Loucy (cell line): ENCODE measurements at regions not wholly inside any gene's neighbourhood (a gene's known extent, or its start where the extent isn't known, plus 50 kb on each side); places are given as distances from the start of the nearest gene placed in this dataset.
A peak's percentile ranks its signal among the peaks of the same experiment; 100 is the strongest.

Experiments used
- H2AFZ ChIP-seq: fragments of 200-600 bp; sonication (generic); 2 replicates; pipeline ENCODE4 v1.6.0; 2016; ENCODE audit warnings: antibody characterized with exemption, mild to moderate bottlenecking, low read length, moderate library complexity
- H3F3A ChIP-seq: fragments of 200-600 bp; 2 replicates; pipeline ENCODE4 v1.6.0; 2016; ENCODE audit warnings: antibody characterized with exemption, low read depth, mild to moderate bottlenecking
- H3K27me3 ChIP-seq: fragments of 200-600 bp; sonication (generic); 2 replicates; pipeline ENCODE4 v1.6.1; 2014; ENCODE audit warnings: low read length, mild to moderate bottlenecking; ENCODE audit not compliant: insufficient read depth, poor library complexity, severe bottlenecking
- H3K36me3 ChIP-seq: fragments of 200-600 bp; sonication (generic); 2 replicates; pipeline ENCODE4 v1.6.1; 2016; ENCODE audit warnings: low read length; ENCODE audit not compliant: insufficient read depth
- H3K4me1 ChIP-seq: fragments of 200-600 bp; sonication (generic); 2 replicates; pipeline ENCODE4 v1.5.1; 2014; ENCODE audit warnings: low read length, mild to moderate bottlenecking; ENCODE audit not compliant: insufficient read depth, poor library complexity, severe bottlenecking
- H3K4me2 ChIP-seq: fragments of 200-600 bp; sonication (generic); 2 replicates; pipeline ENCODE4 v1.6.0; 2014; ENCODE audit warnings: antibody characterized with exemption, low read length, low read depth, mild to moderate bottlenecking; ENCODE audit not compliant: poor library complexity, severe bottlenecking
- H3K4me3 ChIP-seq: fragments of 200-600 bp; sonication (generic); 2 replicates; pipeline ENCODE4 v1.5.1; 2014; ENCODE audit warnings: low read length, mild to moderate bottlenecking, mixed read lengths; ENCODE audit not compliant: poor library complexity, severe bottlenecking
- H3K79me2 ChIP-seq: fragments of 200-600 bp; sonication (generic); 2 replicates; pipeline ENCODE4 v1.6.1; 2014; ENCODE audit warnings: low read length; ENCODE audit not compliant: insufficient read depth
- H3K9ac ChIP-seq: fragments of 200-600 bp; sonication (generic); 2 replicates; pipeline ENCODE4 v1.6.0; 2014; ENCODE audit warnings: mild to moderate bottlenecking, low read depth, low read length, moderate library complexity; ENCODE audit not compliant: poor library complexity, severe bottlenecking
- H3K9me2 ChIP-seq: fragments of 200-600 bp; sonication (generic); replicated peaks from 2 replicates; pipeline ENCODE4 v1.6.1; 2016; ENCODE audit warnings: low read depth, low read length, mixed read lengths
- H3K9me3 ChIP-seq: fragments of 200-600 bp; sonication (generic); 2 replicates; pipeline ENCODE4 v1.6.1; 2014; ENCODE audit warnings: mild to moderate bottlenecking, antibody characterized with exemption, low read length, low read depth; ENCODE audit not compliant: insufficient read depth
- H4K20me1 ChIP-seq: fragments of 200-600 bp; sonication (generic); 2 replicates; pipeline ENCODE4 v1.6.0; 2014; ENCODE audit warnings: antibody characterized with exemption, low read length, mild to moderate bottlenecking; ENCODE audit not compliant: insufficient read depth, poor library complexity, severe bottlenecking
- CTCF ChIP-seq: fragments of 200-600 bp; sonication (generic); conservative IDR thresholded peaks from 2 replicates; pipeline ENCODE4 v1.5.1; 2014; ENCODE audit warnings: mild to moderate bottlenecking, antibody characterized with exemption, low read length
- EZH2phosphoT487 ChIP-seq: fragments of 200-600 bp; IDR thresholded peaks from 2 replicates; pipeline ENCODE4 v1.6.1; 2018; ENCODE audit warnings: antibody characterized with exemption, mild to moderate bottlenecking, moderate library complexity, borderline replicate concordance

- Histone ChIP-seq H3K27me3 (no peaks in the 10 kb centered on the region), H2AFZ (no peak overlapping the region)
- TF ChIP-seq EZH2phosphoT487 (no peak), CTCF (no peak)
These were observed 251.1 kb upstream of the CHD6 start for GRCh38 chr20:41869261-41869660.

GRCh38 chr20:41865938-41866337, 247.8 kb upstream of the CHD6 start:
- Histone ChIP-seq H3K27me3 (no peaks in the 10 kb centered on the region), H2AFZ (no peak overlapping the region), H3K9ac (no peak overlapping the region), H3K36me3 (no peaks in the 10 kb centered on the region), H3K9me2 (no peaks in the 10 kb centered on the region), H3K4me2 (no peak overlapping the region), H3K79me2 (no peaks in the 10 kb centered on the region), H3F3A (no peaks in the 10 kb centered on the region), H3K4me1 (peaks cover 23% of the 10 kb centered on the region), H3K4me3 (no peak overlapping the region), H4K20me1 (no peaks in the 10 kb centered on the region), H3K9me3 (no peaks in the 10 kb centered on the region)
- no peak for TF ChIP-seq CTCF
- TF ChIP-seq EZH2phosphoT487 = no peak

More at GRCh38 chr20:41869261-41869660, 251.1 kb upstream of the CHD6 start:
- Histone ChIP-seq H3K4me3 (no peak overlapping the region), H3F3A (no peaks in the 10 kb centered on the region), H3K9me2 (no peaks in the 10 kb centered on the region), H3K36me3 (no peaks in the 10 kb centered on the region), H3K4me2 (no peak overlapping the region), H3K9me3 (no peaks in the 10 kb centered on the region), H3K79me2 (no peaks in the 10 kb centered on the region), H4K20me1 (no peaks in the 10 kb centered on the region), H3K9ac (no peak overlapping the region), H3K4me1 (no peaks in the 10 kb centered on the region)

GRCh38 chr20:41862476-41862875, 244.3 kb upstream of the CHD6 start:
- Histone ChIP-seq H4K20me1 (no peaks in the 10 kb centered on the region), H3K9ac (peak overlapping the region; percentile 10), H3K27me3 (no peaks in the 10 kb centered on the region), H3K4me3 (no peak overlapping the region), H3F3A (no peaks in the 10 kb centered on the region), H3K4me1 (peaks cover 23% of the 10 kb centered on the region), H3K79me2 (no peaks in the 10 kb centered on the region), H2AFZ (no peak overlapping the region), H3K4me2 (peak overlapping the region; percentile 34), H3K9me3 (no peaks in the 10 kb centered on the region), H3K36me3 (no peaks in the 10 kb centered on the region), H3K9me2 (no peaks in the 10 kb centered on the region)
- TF ChIP-seq EZH2phosphoT487 (no peak), CTCF (no peak)
